Lower leg skin (tissue), 4 donors: ENCODE measurements at regions not wholly inside any gene's neighbourhood (a gene's known extent, or its start where the extent isn't known, plus 50 kb on each side); places are given as distances from the start of the nearest gene placed in this dataset.

ENCODE experiments used
- DNase-seq, 2 donors: peaks; one replicate each; pipeline ENCODE4 v3.0.0-alpha.2; 2019; ENCODE audit warnings: low spot score in 2 of 2
- H3K4me3 ChIP-seq: fragments of 200-600 bp; sonication (generic); 2 replicates; pipeline ENCODE4 v1.5.1; 2017; ENCODE audit warnings: mild to moderate bottlenecking, low read depth; ENCODE audit not compliant: poor library complexity, severe bottlenecking
- POLR2A ChIP-seq, 2 donors: fragments of 450-650 bp; IDR thresholded peaks; one replicate each; pipeline ENCODE4 v1.6.1; 2016 to 2017; ENCODE audit warnings: antibody characterized with exemption in 2 of 2, mild to moderate bottlenecking in 1 of 2, moderate library complexity in 1 of 2
- whole genome bisulfite sequencing, 2 donors: methylation state at CpG; one replicate each; pipeline ENCODE4 v1.1.5; 2018; 5-methylcytosine and 5-hydroxymethylcytosine counted together
- intact Hi-C: fragments of 100-400 bp; cut with DNase I; formaldehyde crosslinking; loops from one replicate; pipeline ENCODE4 v1.15.0; 2023; ENCODE audit warnings: low total_unique reads
- TF ChIP-seq, protein P1 (sequence below), 3 donors: fragments of 450-650 bp; IDR thresholded peaks; one replicate each; pipeline ENCODE4 v1.5.1; 2016; ENCODE audit warnings: antibody characterized with exemption in 3 of 3, mild to moderate bottlenecking in 3 of 3, moderate library complexity in 2 of 3

DNA sequence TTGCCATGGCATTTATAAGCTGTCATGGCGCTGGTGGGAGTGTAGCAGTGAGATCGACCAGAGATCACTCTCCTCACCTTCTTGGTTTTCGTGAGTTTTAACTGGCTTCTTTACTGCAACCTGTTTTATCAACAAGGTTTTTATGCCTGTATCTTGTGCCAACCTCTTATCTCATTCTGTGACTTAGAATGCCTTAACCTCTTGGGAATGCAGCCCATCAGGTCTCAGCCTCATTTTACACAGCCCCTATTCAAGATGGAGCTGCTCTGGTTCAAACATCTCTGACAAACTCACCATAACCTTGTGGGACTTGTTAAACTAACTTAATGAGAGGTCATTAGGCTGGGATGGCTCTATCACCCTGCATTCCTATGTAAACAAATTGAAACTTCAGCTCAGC is 151.3 kb downstream of the CAND1 start:
- 94 to 95% methylated on average over 3 of the region's 3 CpGs for WGBS, 2 donors
- TF ChIP-seq, protein P1, sequence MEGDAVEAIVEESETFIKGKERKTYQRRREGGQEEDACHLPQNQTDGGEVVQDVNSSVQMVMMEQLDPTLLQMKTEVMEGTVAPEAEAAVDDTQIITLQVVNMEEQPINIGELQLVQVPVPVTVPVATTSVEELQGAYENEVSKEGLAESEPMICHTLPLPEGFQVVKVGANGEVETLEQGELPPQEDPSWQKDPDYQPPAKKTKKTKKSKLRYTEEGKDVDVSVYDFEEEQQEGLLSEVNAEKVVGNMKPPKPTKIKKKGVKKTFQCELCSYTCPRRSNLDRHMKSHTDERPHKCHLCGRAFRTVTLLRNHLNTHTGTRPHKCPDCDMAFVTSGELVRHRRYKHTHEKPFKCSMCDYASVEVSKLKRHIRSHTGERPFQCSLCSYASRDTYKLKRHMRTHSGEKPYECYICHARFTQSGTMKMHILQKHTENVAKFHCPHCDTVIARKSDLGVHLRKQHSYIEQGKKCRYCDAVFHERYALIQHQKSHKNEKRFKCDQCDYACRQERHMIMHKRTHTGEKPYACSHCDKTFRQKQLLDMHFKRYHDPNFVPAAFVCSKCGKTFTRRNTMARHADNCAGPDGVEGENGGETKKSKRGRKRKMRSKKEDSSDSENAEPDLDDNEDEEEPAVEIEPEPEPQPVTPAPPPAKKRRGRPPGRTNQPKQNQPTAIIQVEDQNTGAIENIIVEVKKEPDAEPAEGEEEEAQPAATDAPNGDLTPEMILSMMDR (IDR thresholded peaks at IDR 0.05), result no peak
- TF ChIP-seq POLR2A (IDR thresholded peaks at IDR 0.05), result no peak
- intact Hi-C loops, result no loop called here
- no peak overlapping the region for H3K4me3 ChIP-seq
- no peak for DNase-seq

DNA sequence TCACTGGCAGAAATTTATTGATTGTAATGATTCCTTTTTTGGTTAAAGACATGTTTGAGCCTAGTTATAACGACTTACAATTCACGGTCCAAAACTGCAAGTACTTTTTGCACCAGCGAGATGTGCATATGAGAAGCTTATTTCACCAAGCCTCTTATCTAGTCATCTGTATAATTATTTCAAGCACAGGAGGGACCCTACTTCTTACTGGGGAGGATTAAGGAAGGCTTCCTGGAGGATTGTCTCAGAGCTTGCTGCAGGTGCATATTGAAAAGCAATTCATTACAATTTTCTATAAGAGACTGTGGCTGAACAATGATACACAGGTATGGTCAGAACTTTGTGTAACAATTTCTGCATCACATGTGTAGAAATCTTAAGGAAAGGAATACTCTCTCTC is 152.9 kb downstream of the CAND1 start:
- DNase-seq, result no peak
- intact Hi-C loops, result no loop called here
- TF ChIP-seq, protein P1 (IDR thresholded peaks at IDR 0.05), result no peak
- TF ChIP-seq POLR2A (IDR thresholded peaks at IDR 0.05), result no peak
- 80 to 91% methylated on average over 3 of the region's 3 CpGs for WGBS, 2 donors
- H3K4me3 ChIP-seq, result no peak overlapping the region

DNA sequence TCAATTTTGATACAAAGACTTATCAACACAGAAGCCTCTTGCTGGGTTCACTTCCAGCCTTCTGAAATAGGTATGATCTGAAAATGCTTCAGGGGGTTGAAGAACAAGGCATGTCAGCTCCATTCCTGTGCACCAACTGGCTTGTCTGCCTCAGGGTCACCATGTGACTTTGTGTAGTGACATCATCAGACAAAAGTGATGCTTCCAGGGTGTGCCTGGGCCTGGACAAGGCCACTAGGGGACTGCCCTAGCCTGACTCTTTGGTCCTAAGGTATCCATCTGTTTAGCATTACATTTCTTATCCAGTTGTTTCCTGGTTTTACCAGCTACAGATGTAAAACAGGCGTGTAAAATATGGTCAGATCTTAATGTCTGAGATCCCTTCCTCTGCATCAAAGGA is 155.6 kb downstream of the CAND1 start:
- 88 to 100% methylated on average over 1 of the region's 1 CpG for WGBS, 2 donors
- H3K4me3 ChIP-seq, result no peak overlapping the region
- intact Hi-C loops, result no loop called here
- no peak for TF ChIP-seq POLR2A (IDR thresholded peaks at IDR 0.05)
- TF ChIP-seq, protein P1 (IDR thresholded peaks at IDR 0.05), result no peak
- no peak for DNase-seq

DNA sequence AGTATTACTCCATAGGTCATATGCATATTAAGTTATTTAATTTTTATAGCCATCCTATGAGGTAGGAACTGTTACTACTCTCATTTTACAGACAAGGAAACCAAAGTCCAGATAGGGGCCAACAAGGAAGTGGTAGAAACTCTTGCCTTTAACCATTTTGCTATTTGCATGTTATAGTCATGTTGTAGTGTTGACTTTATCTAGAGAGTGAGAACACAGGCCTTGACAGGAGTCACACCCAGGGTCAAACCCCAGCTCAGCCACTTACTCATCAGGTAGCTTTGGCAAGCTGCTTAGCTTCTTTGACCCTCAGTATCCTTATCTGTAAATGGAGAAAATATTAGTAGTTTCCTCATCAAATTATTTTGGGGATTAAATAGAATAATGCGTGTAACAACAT is 156.2 kb downstream of the CAND1 start:
- DNase-seq, result no peak
- intact Hi-C loops, result no loop called here
- H3K4me3 ChIP-seq, result no peak overlapping the region
- TF ChIP-seq, protein P1 (IDR thresholded peaks at IDR 0.05), result no peak
- no peak for TF ChIP-seq POLR2A (IDR thresholded peaks at IDR 0.05)
- WGBS, 2 donors, result 93 to 95% methylated on average over 1 of the region's 1 CpG

DNA sequence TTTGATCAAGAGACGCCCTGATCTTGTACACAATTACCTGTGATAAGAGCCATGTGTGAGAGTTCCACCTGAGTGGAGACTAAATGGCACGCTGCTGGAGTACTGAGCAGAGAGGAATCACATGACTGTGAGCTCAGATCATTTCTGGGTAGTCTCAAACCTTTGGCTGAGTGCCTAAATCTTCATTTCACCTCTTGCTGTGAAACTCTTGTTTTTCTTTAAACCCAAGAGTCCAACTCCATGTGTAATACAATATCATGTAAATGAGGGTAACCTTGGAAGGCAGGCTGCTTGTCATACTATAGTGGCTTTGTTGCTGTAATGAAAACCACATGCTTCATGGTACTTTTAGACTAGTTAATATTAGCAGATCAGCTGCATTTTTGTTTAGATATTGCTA is 156.9 kb downstream of the CAND1 start:
- no peak for DNase-seq
- H3K4me3 ChIP-seq, result no peak overlapping the region
- 85 to 97% methylated on average over 2 of the region's 2 CpGs for WGBS, 2 donors
- TF ChIP-seq POLR2A (IDR thresholded peaks at IDR 0.05), result no peak
- TF ChIP-seq, protein P1 (IDR thresholded peaks at IDR 0.05), result no peak
- intact Hi-C loops, result no loop called here

DNA sequence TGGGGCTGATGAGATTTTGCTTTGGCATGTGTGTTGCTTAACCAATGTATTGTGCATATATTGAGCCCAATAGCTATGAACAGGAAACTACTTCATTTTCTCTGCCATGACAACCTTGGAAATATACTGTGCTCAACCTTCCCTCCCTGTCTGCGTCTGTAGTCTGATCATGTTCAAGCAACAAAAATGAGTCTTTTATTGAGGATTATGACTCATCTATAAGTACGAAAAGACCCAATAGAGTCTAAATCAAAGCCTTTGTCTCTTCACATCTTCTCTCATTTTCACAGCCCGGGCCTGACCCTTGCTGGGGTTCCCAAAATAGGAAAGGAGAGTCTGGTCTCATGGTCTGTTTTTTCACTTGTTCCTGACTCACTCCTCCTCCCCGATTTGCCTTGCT is 158.2 kb downstream of the CAND1 start:
- TF ChIP-seq POLR2A (IDR thresholded peaks at IDR 0.05), result no peak
- TF ChIP-seq, protein P1 (IDR thresholded peaks at IDR 0.05), result no peak
- intact Hi-C loops, result no loop called here
- 80 to 93% methylated on average over 4 of the region's 4 CpGs for WGBS, 2 donors
- DNase-seq, result no peak
- H3K4me3 ChIP-seq, result no peak overlapping the region
